HCT116 (cell line): ENCODE measurements at regions not wholly inside any gene's neighbourhood (a gene's known extent, or its start where the extent isn't known, plus 50 kb on each side); places are given as distances from the start of the nearest gene placed in this dataset.

ENCODE experiments used
- ATAC-seq: fragments of 200-7000 bp; cut with Tn5 transposase; 2 replicates; pipeline ENCODE4 v1.9.1; 2020; ENCODE audit warnings: mild to moderate bottlenecking, moderate library complexity
- BruUV-seq: library from RNA; stranded (reverse); fragments of 400-500 nt; replicated peaks from 2 replicates; lab custom pipeline; 2021; lab: Mats Ljungman, UMichigan
- CTCF ChIA-PET: fragments of 300-600 bp; sonication (Branson Sonifier 250); formaldehyde crosslinking; loops from one replicate; lab custom pipeline; 2021; ENCODE audit warnings: antibody characterized with exemption; lab: Charles Lee
- POLR2A ChIA-PET: fragments of 300-600, 350-600 bp; sonication (Branson Sonifier 250); formaldehyde crosslinking; loops from one replicate; lab custom pipeline; 2021; ENCODE audit warnings: antibody characterized with exemption; lab: Charles Lee
- RAD21 ChIA-PET, 2 experiments: fragments of 300-600 bp; sonication (Branson Sonifier 250); formaldehyde crosslinking; loops; one replicate each; lab custom pipeline; 2023; ENCODE audit warnings: low total read pairs in 2 of 2; ENCODE audit not compliant: uncharacterized antibody in 2 of 2, unreplicated experiment in 2 of 2, low non-redundant PET in 1 of 2; lab: Charles Lee
- DNase-seq: peaks from one replicate; pipeline ENCODE4 v3.0.0-alpha.2; 2010; ENCODE audit warnings: low read depth, low spot score
- H2AFZ ChIP-seq: fragments of 200-600 bp; shearing (Covaris generic), sonication (generic); 2 replicates; pipeline ENCODE4 v1.6.1; 2017; ENCODE audit warnings: low read depth, mixed run types, mixed read lengths, antibody characterized with exemption, low read length; ENCODE audit not compliant: poor library complexity, severe bottlenecking
- H3K27ac ChIP-seq: 2 replicates; pipeline ENCODE4 v1.5.1; 2012; ENCODE audit warnings: low read depth, low read length
- H3K27me3 ChIP-seq: fragments of 200-600 bp; sonication (generic); 2 replicates; pipeline ENCODE4 v1.6.1; 2016; ENCODE audit warnings: mixed run types, low read length, mixed read lengths; ENCODE audit not compliant: insufficient read depth
- H3K36me3 ChIP-seq, 2 experiments: fragments of 200-500 bp in 1 of 2; fragments of 200-600 bp in 1 of 2; sonication (Bioruptor generic) in 1 of 2; sonication (generic) in 1 of 2; 2 replicates each; pipeline versions ENCODE4 v1.5.1 to v1.6.1; 2014 to 2016; ENCODE audit warnings: low read length in 2 of 2, inconsistent platforms in 1 of 2, mixed read lengths in 1 of 2, mixed run types in 1 of 2; ENCODE audit not compliant: insufficient read depth in 2 of 2, control insufficient read depth in 1 of 2
- H3K4me1 ChIP-seq, 2 experiments: fragments of 200-600 bp in 1 of 2; sonication (generic) in 1 of 2; 2 replicates each; pipeline versions ENCODE4 v1.5.1 to v1.6.1; 2012 to 2017; ENCODE audit warnings: low read length in 2 of 2, inconsistent platforms in 1 of 2, mild to moderate bottlenecking in 1 of 2, mixed read lengths in 1 of 2, mixed run types in 1 of 2, moderate library complexity in 1 of 2; ENCODE audit not compliant: insufficient read depth in 2 of 2, control insufficient read depth in 1 of 2
- H3K4me2 ChIP-seq: fragments of 200-600 bp; sonication (generic); 2 replicates; pipeline ENCODE4 v1.6.1; 2017; ENCODE audit warnings: mixed run types, low read length, mixed read lengths
- H3K4me3 ChIP-seq, 2 experiments: fragments of 200-600 bp in 1 of 2; sonication (generic) in 1 of 2; replicated peaks in 1 of 2; 2 replicates each; pipeline ENCODE4 v1.5.1; 2011 to 2016; ENCODE audit warnings: low read length in 2 of 2, control low read depth in 1 of 2, low read depth in 1 of 2, mild to moderate bottlenecking in 1 of 2, mixed read lengths in 1 of 2, mixed run types in 1 of 2
- H3K79me2 ChIP-seq: fragments of 200-600 bp; sonication (generic); 2 replicates; pipeline ENCODE4 v1.6.1; 2017; ENCODE audit warnings: mild to moderate bottlenecking, mixed run types, low read length, moderate library complexity, mixed read lengths; ENCODE audit not compliant: insufficient read depth
- H3K9ac ChIP-seq: fragments of 200-600 bp; sonication (generic); 2 replicates; pipeline ENCODE4 v1.6.1; 2016; ENCODE audit warnings: low read length, mixed read lengths
- H3K9me2 ChIP-seq: fragments of 200-600 bp; sonication (generic), shearing (Covaris generic); 2 replicates; pipeline ENCODE4 v1.6.1; 2017; ENCODE audit warnings: mixed run types, mild to moderate bottlenecking, moderate library complexity; ENCODE audit not compliant: insufficient read depth
- H3K9me3 ChIP-seq, 2 experiments: fragments of 200-500 bp in 1 of 2; fragments of 200-600 bp in 1 of 2; sonication (Bioruptor generic) in 1 of 2; sonication (generic) in 1 of 2; 2 replicates each; pipeline ENCODE4 v1.6.1; 2014 to 2017; ENCODE audit warnings: low read length in 2 of 2, mixed read lengths in 2 of 2, inconsistent platforms in 1 of 2, low read depth in 1 of 2, mild to moderate bottlenecking in 1 of 2, mixed run types in 1 of 2, moderate library complexity in 1 of 2; ENCODE audit not compliant: control insufficient read depth in 1 of 2, insufficient read depth in 1 of 2
- H4K20me1 ChIP-seq: fragments of 200-600 bp; sonication (generic), shearing (Covaris generic); 2 replicates; pipeline ENCODE4 v1.6.1; 2017; ENCODE audit warnings: mixed run types, mild to moderate bottlenecking, moderate library complexity; ENCODE audit not compliant: insufficient read depth
- CBX3 ChIP-seq: IDR thresholded peaks from 2 replicates; pipeline ENCODE4 v1.6.1; 2012; ENCODE audit warnings: low read depth
- ELF1 ChIP-seq: IDR thresholded peaks from 2 replicates; pipeline ENCODE4 v1.6.1; 2012; ENCODE audit warnings: low read depth, borderline replicate concordance
- EZH2 ChIP-seq: fragments of 200-600 bp; sonication (generic); IDR thresholded peaks from 2 replicates; pipeline ENCODE4 v1.6.1; 2017; ENCODE audit warnings: antibody characterized with exemption, mixed run types
- EZH2phosphoT487 ChIP-seq: fragments of 200-600 bp; IDR thresholded peaks from 2 replicates; pipeline ENCODE4 v1.6.1; 2018; ENCODE audit warnings: antibody characterized with exemption, borderline replicate concordance
- POLR2A ChIP-seq: IDR thresholded peaks from 2 replicates; pipeline ENCODE4 v1.7.0; 2011; ENCODE audit warnings: borderline replicate concordance; ENCODE audit not compliant: insufficient read depth, insufficient read length; ENCODE audit errors: extremely low read depth
- RAD21 ChIP-seq: IDR thresholded peaks from 2 replicates; pipeline ENCODE4 v1.6.1; 2012; ENCODE audit warnings: low read depth, mild to moderate bottlenecking
- SIN3A ChIP-seq: IDR thresholded peaks from 2 replicates; pipeline ENCODE4 v1.6.1; 2012; ENCODE audit warnings: low read depth
- SRF ChIP-seq: IDR thresholded peaks from 2 replicates; pipeline ENCODE4 v1.6.1; 2012; ENCODE audit warnings: low read depth
- TCF7L2 ChIP-seq: IDR thresholded peaks from 2 replicates; pipeline ENCODE4 v1.7.0; 2011; ENCODE audit warnings: borderline replicate concordance, inconsistent platforms; ENCODE audit not compliant: insufficient read depth, insufficient read length; ENCODE audit errors: extremely low read depth
- YY1 ChIP-seq: IDR thresholded peaks from 2 replicates; pipeline ENCODE4 v1.6.1; 2011; ENCODE audit warnings: low read length, low read depth, moderate library complexity, mild to moderate bottlenecking; ENCODE audit not compliant: insufficient replicate concordance; ENCODE audit errors: extremely low read depth
- ZFX ChIP-seq: fragments of 450-650 bp; IDR thresholded peaks from 2 replicates; pipeline ENCODE4 v1.6.1; 2017
- ZNF274 ChIP-seq: fragments of 200-500 bp; sonication (Bioruptor generic); IDR thresholded peaks from 2 replicates; pipeline ENCODE4 v1.6.1; 2014; ENCODE audit warnings: mild to moderate bottlenecking, low read depth, low read length, inconsistent platforms
- intact Hi-C: fragments of 100-400 bp; cut with micrococcal nuclease; formaldehyde crosslinking; loops from 2 replicates; pipeline ENCODE4 v1.10.0; 2022
- TF ChIP-seq, protein P1 (sequence below): IDR thresholded peaks from 2 replicates; pipeline ENCODE4 v1.6.1; 2012
- TF ChIP-seq, protein P2 (sequence below): IDR thresholded peaks from 2 replicates; pipeline ENCODE4 v1.6.1; 2012
- TF ChIP-seq, protein P3 (sequence below): IDR thresholded peaks from 2 replicates; pipeline ENCODE4 v1.6.1; 2011; ENCODE audit warnings: mild to moderate bottlenecking, low read length, moderate library complexity; ENCODE audit not compliant: insufficient replicate concordance; ENCODE audit errors: extremely low read depth

DNA sequence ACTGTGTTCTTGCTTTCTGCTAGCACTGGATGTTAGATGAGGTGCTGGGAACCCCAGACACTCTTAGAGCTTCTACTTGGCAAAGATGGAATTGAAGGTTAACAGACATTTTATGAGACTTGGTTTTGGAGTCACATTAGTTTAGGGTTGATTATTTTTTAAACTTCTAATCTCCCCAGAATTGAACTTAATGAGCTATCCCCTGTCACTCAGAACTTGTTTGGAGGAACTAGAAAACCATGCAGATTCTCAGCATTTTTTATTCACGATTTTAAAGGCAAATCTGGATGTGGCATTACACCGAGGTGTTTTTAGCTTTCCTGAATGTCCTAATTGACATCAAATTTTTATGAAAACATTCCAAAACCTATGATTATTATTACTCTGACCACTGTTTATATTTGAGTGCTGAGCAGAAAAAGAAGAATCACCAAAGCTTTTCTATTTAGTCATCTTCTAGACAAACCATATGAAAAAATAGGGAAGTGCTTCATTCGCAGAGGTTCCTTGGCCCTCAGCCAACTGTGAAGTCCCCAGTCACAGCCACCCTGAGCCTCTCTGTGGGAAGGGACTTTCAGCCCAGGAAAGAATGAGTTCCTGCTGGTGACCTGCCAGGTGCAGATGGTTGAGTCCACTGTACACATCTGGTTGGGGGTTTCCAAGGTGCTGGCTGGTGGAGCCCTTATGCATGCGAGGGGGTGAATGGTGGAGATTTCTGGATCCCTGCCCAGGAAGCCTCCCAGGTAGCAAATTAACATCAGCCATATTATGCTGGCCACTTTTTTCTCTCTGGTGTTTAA is 196.0 kb upstream of the TOPAZ1 start:
- no peak overlapping the region for H3K4me2 ChIP-seq
- ChIA-PET CTCF (no interaction called here), POLR2A (no interaction called here), RAD21 (no interaction called here)
- no peak overlapping the region for H3K9ac ChIP-seq
- H3K27ac ChIP-seq, result no peak overlapping the region
- peaks cover 3 to 5% of the 10 kb centered on the region in 2 experiments; a peak in 2 of 4 replicates for H3K4me1 ChIP-seq
- no TSS peak for BruUV-seq
- no peaks in the 10 kb centered on the region for H4K20me1 ChIP-seq
- ATAC-seq (no peak), DNase-seq (no peak)
- TF ChIP-seq, protein P1, sequence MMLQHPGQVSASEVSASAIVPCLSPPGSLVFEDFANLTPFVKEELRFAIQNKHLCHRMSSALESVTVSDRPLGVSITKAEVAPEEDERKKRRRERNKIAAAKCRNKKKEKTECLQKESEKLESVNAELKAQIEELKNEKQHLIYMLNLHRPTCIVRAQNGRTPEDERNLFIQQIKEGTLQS, result no peak
- TF ChIP-seq, protein P2, sequence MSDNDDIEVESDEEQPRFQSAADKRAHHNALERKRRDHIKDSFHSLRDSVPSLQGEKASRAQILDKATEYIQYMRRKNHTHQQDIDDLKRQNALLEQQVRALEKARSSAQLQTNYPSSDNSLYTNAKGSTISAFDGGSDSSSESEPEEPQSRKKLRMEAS, result no peak
- TF ChIP-seq ZNF274 (no peak), SIN3A (no peak), EZH2phosphoT487 (no peak), POLR2A (no peak), YY1 (no peak), CBX3 (no peak), ZFX (no peak), RAD21 (no peak), SRF (no peak), EZH2 (no peak), ELF1 (no peak), TCF7L2 (no peak)
- TF ChIP-seq, protein P3, sequence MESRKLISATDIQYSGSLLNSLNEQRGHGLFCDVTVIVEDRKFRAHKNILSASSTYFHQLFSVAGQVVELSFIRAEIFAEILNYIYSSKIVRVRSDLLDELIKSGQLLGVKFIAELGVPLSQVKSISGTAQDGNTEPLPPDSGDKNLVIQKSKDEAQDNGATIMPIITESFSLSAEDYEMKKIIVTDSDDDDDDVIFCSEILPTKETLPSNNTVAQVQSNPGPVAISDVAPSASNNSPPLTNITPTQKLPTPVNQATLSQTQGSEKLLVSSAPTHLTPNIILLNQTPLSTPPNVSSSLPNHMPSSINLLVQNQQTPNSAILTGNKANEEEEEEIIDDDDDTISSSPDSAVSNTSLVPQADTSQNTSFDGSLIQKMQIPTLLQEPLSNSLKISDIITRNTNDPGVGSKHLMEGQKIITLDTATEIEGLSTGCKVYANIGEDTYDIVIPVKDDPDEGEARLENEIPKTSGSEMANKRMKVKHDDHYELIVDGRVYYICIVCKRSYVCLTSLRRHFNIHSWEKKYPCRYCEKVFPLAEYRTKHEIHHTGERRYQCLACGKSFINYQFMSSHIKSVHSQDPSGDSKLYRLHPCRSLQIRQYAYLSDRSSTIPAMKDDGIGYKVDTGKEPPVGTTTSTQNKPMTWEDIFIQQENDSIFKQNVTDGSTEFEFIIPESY, result no peak
- 0 out of 2 replicates have a peak, but pooled peaks cover 4% of the 10 kb centered on the region for H3K9me2 ChIP-seq
- no peaks in the 10 kb centered on the region for H3K9me3 ChIP-seq
- no peaks in the 10 kb centered on the region for H3K79me2 ChIP-seq
- H3K36me3 ChIP-seq, result no peaks in the 10 kb centered on the region
- no peak overlapping the region for H2AFZ ChIP-seq
- intact Hi-C loops, result no loop called here
- no peaks in the 10 kb centered on the region; the same call in 1 of the 2 replicates for H3K27me3 ChIP-seq
- H3K4me3 ChIP-seq, result no peak overlapping the region
